OCI-M2 (cell line): ENCODE measurements at regions not wholly inside any gene's neighbourhood (a gene's known extent, or its start where the extent isn't known, plus 50 kb on each side); places are given as distances from the start of the nearest gene placed in this dataset.

ENCODE experiments used
- DNase-seq: peaks from one replicate; lab custom pipeline; 2025; ENCODE audit not compliant: unreplicated experiment; lab: John Stamatoyannopoulos, UW

- DNase-seq: no peak
These were observed 181.6 kb upstream of the GPR12 start for GRCh38 chr13:26942184-26942583.

GRCh38 chr13:26941345-26942174 lies 181.0 kb upstream of the GPR12 start:
- DNase-seq: no peak

GRCh38 chr13:26934096-26934495 lies 173.5 kb upstream of the GPR12 start:
- no peak for DNase-seq

GRCh38 chr13:26932465-26932864 lies 171.9 kb upstream of the GPR12 start:
- no peak for DNase-seq

GRCh38 chr13:26929971-26930730 lies 169.6 kb upstream of the GPR12 start:
- DNase-seq: no peak

- no peak for DNase-seq
These were observed 166.9 kb upstream of the GPR12 start for GRCh38 chr13:26927511-26927910.

- DNase-seq: no peak
These were observed 165.8 kb upstream of the GPR12 start for GRCh38 chr13:26926371-26926770.

- no peak for DNase-seq
These were observed 163.4 kb upstream of the GPR12 start for GRCh38 chr13:26923824-26924605.

- no peak for DNase-seq
These were observed 161.3 kb upstream of the GPR12 start for GRCh38 chr13:26921918-26922317.

GRCh38 chr13:26920614-26921355 lies 160.2 kb upstream of the GPR12 start:
- no peak for DNase-seq

- DNase-seq: no peak
These were observed 159.1 kb upstream of the GPR12 start for GRCh38 chr13:26919732-26920131.

- DNase-seq: no peak
These were observed 158.7 kb upstream of the GPR12 start for GRCh38 chr13:26919311-26919710.

- DNase-seq: no peak
These were observed 154.0 kb upstream of the GPR12 start for GRCh38 chr13:26914624-26915023.

- no peak for DNase-seq
These were observed 153.6 kb upstream of the GPR12 start for GRCh38 chr13:26914148-26914547.

- no peak for DNase-seq
These were observed 150.3 kb upstream of the GPR12 start for GRCh38 chr13:26910754-26911465.

GRCh38 chr13:26909477-26909876 lies 148.9 kb upstream of the GPR12 start:
- DNase-seq: no peak

- no peak for DNase-seq
These were observed 147.5 kb upstream of the GPR12 start for GRCh38 chr13:26908126-26908525.

GRCh38 chr13:26899202-26899601 lies 138.6 kb upstream of the GPR12 start:
- DNase-seq: no peak

GRCh38 chr13:26897706-26898550 lies 137.3 kb upstream of the GPR12 start:
- DNase-seq: no peak
